Loucy (cell line): ENCODE measurements at regions not wholly inside any gene's neighbourhood (a gene's known extent, or its start where the extent isn't known, plus 50 kb on each side); places are given as distances from the start of the nearest gene placed in this dataset.

Experiments used
- H2AFZ ChIP-seq: fragments of 200-600 bp; sonication (generic); 2 replicates; pipeline ENCODE4 v1.6.0; 2016; ENCODE audit warnings: antibody characterized with exemption, mild to moderate bottlenecking, low read length, moderate library complexity
- H3F3A ChIP-seq: fragments of 200-600 bp; 2 replicates; pipeline ENCODE4 v1.6.0; 2016; ENCODE audit warnings: antibody characterized with exemption, low read depth, mild to moderate bottlenecking
- H3K27me3 ChIP-seq: fragments of 200-600 bp; sonication (generic); 2 replicates; pipeline ENCODE4 v1.6.1; 2014; ENCODE audit warnings: low read length, mild to moderate bottlenecking; ENCODE audit not compliant: insufficient read depth, poor library complexity, severe bottlenecking
- H3K36me3 ChIP-seq: fragments of 200-600 bp; sonication (generic); 2 replicates; pipeline ENCODE4 v1.6.1; 2016; ENCODE audit warnings: low read length; ENCODE audit not compliant: insufficient read depth
- H3K4me1 ChIP-seq: fragments of 200-600 bp; sonication (generic); 2 replicates; pipeline ENCODE4 v1.5.1; 2014; ENCODE audit warnings: low read length, mild to moderate bottlenecking; ENCODE audit not compliant: insufficient read depth, poor library complexity, severe bottlenecking
- H3K4me2 ChIP-seq: fragments of 200-600 bp; sonication (generic); 2 replicates; pipeline ENCODE4 v1.6.0; 2014; ENCODE audit warnings: antibody characterized with exemption, low read length, low read depth, mild to moderate bottlenecking; ENCODE audit not compliant: poor library complexity, severe bottlenecking
- H3K4me3 ChIP-seq: fragments of 200-600 bp; sonication (generic); 2 replicates; pipeline ENCODE4 v1.5.1; 2014; ENCODE audit warnings: low read length, mild to moderate bottlenecking, mixed read lengths; ENCODE audit not compliant: poor library complexity, severe bottlenecking
- H3K79me2 ChIP-seq: fragments of 200-600 bp; sonication (generic); 2 replicates; pipeline ENCODE4 v1.6.1; 2014; ENCODE audit warnings: low read length; ENCODE audit not compliant: insufficient read depth
- H3K9ac ChIP-seq: fragments of 200-600 bp; sonication (generic); 2 replicates; pipeline ENCODE4 v1.6.0; 2014; ENCODE audit warnings: mild to moderate bottlenecking, low read depth, low read length, moderate library complexity; ENCODE audit not compliant: poor library complexity, severe bottlenecking
- H3K9me2 ChIP-seq: fragments of 200-600 bp; sonication (generic); replicated peaks from 2 replicates; pipeline ENCODE4 v1.6.1; 2016; ENCODE audit warnings: low read depth, low read length, mixed read lengths
- H3K9me3 ChIP-seq: fragments of 200-600 bp; sonication (generic); 2 replicates; pipeline ENCODE4 v1.6.1; 2014; ENCODE audit warnings: mild to moderate bottlenecking, antibody characterized with exemption, low read length, low read depth; ENCODE audit not compliant: insufficient read depth
- H4K20me1 ChIP-seq: fragments of 200-600 bp; sonication (generic); 2 replicates; pipeline ENCODE4 v1.6.0; 2014; ENCODE audit warnings: antibody characterized with exemption, low read length, mild to moderate bottlenecking; ENCODE audit not compliant: insufficient read depth, poor library complexity, severe bottlenecking
- CTCF ChIP-seq: fragments of 200-600 bp; sonication (generic); conservative IDR thresholded peaks from 2 replicates; pipeline ENCODE4 v1.5.1; 2014; ENCODE audit warnings: mild to moderate bottlenecking, antibody characterized with exemption, low read length
- EZH2phosphoT487 ChIP-seq: fragments of 200-600 bp; IDR thresholded peaks from 2 replicates; pipeline ENCODE4 v1.6.1; 2018; ENCODE audit warnings: antibody characterized with exemption, mild to moderate bottlenecking, moderate library complexity, borderline replicate concordance

- Histone ChIP-seq H3K27me3 (no peaks in the 10 kb centered on the region), H3K4me1 (no peaks in the 10 kb centered on the region), H3K4me2 (no peak overlapping the region), H3K36me3 (no peaks in the 10 kb centered on the region), H3K9me2 (no peaks in the 10 kb centered on the region), H3K79me2 (no peaks in the 10 kb centered on the region), H3K9me3 (no peaks in the 10 kb centered on the region), H2AFZ (no peak overlapping the region), H3F3A (no peaks in the 10 kb centered on the region), H3K9ac (no peak overlapping the region), H3K4me3 (no peak overlapping the region), H4K20me1 (no peaks in the 10 kb centered on the region)
- TF ChIP-seq EZH2phosphoT487 (no peak), CTCF (no peak)
Observed at GRCh38 chr6:74057326-74057725, 361.3 kb downstream of the CD109 start.

- no peaks in the 10 kb centered on the region for H3K79me2 ChIP-seq
- no peak overlapping the region for H3K4me2 ChIP-seq
- H4K20me1 ChIP-seq = no peaks in the 10 kb centered on the region
- H3K4me3 ChIP-seq = no peak overlapping the region
- no peak overlapping the region for H2AFZ ChIP-seq
- no peaks in the 10 kb centered on the region for H3K36me3 ChIP-seq
- H3K9me3 ChIP-seq = no peaks in the 10 kb centered on the region
- TF ChIP-seq EZH2phosphoT487 = no peak
- no peaks in the 10 kb centered on the region for H3K9me2 ChIP-seq
- no peaks in the 10 kb centered on the region for H3F3A ChIP-seq
- H3K9ac ChIP-seq = no peak overlapping the region
- H3K27me3 ChIP-seq = no peaks in the 10 kb centered on the region
- no peaks in the 10 kb centered on the region for H3K4me1 ChIP-seq
Observed at GRCh38 chr6:74054190-74054589, 358.2 kb downstream of the CD109 start.

- H3K4me3 ChIP-seq = no peak overlapping the region
- no peak overlapping the region for H3K4me2 ChIP-seq
- no peak for TF ChIP-seq CTCF
- TF ChIP-seq EZH2phosphoT487 = no peak
- no peaks in the 10 kb centered on the region for H3K9me3 ChIP-seq
- H3K9me2 ChIP-seq = no peaks in the 10 kb centered on the region
- no peak overlapping the region for H2AFZ ChIP-seq
- H4K20me1 ChIP-seq = no peaks in the 10 kb centered on the region
- H3K9ac ChIP-seq = no peak overlapping the region
- H3F3A ChIP-seq = no peaks in the 10 kb centered on the region
- H3K36me3 ChIP-seq = no peaks in the 10 kb centered on the region
- H3K4me1 ChIP-seq = no peaks in the 10 kb centered on the region
- H3K27me3 ChIP-seq = no peaks in the 10 kb centered on the region
- H3K79me2 ChIP-seq = no peaks in the 10 kb centered on the region
Observed at GRCh38 chr6:74050921-74051320, 354.9 kb downstream of the CD109 start.

- Histone ChIP-seq H3K27me3 (no peaks in the 10 kb centered on the region), H3K4me1 (no peaks in the 10 kb centered on the region), H3K36me3 (no peaks in the 10 kb centered on the region), H4K20me1 (no peaks in the 10 kb centered on the region), H3F3A (no peaks in the 10 kb centered on the region), H2AFZ (no peak overlapping the region), H3K9me3 (no peaks in the 10 kb centered on the region), H3K79me2 (no peaks in the 10 kb centered on the region), H3K9ac (no peak overlapping the region), H3K4me2 (no peak overlapping the region), H3K4me3 (no peak overlapping the region), H3K9me2 (no peaks in the 10 kb centered on the region)
- TF ChIP-seq CTCF = no peak
- TF ChIP-seq EZH2phosphoT487 = no peak
Observed at GRCh38 chr6:74048387-74048786, 352.4 kb downstream of the CD109 start.
